Motor neuron (in vitro differentiated cells): ENCODE measurements at regions not wholly inside any gene's neighbourhood (a gene's known extent, or its start where the extent isn't known, plus 50 kb on each side); places are given as distances from the start of the nearest gene placed in this dataset.

Experiments used
- ATAC-seq, 8 experiments: fragments of 200-7000 bp; cut with Tn5 transposase; replicated peaks in 6 of 8; 2 replicates each; pipeline ENCODE4 v1.8.0; 2021; ENCODE audit warnings: mild to moderate bottlenecking in 8 of 8, moderate library complexity in 8 of 8
- H3K27ac ChIP-seq, 2 donors: fragments of 250-450 bp; sonication (Bioruptor Pico); 2 replicates each; pipeline ENCODE4 v1.9.0; 2021; ENCODE audit warnings: antibody characterized with exemption in 2 of 2, mild to moderate bottlenecking in 2 of 2, moderate library complexity in 1 of 2
- H3K4me1 ChIP-seq, 2 donors: fragments of 250-450 bp; sonication (Bioruptor Pico); replicated peaks in 1 of 2; 2 replicates each; pipeline ENCODE4 v1.6.1; 2021; ENCODE audit warnings: antibody characterized with exemption in 2 of 2, mild to moderate bottlenecking in 2 of 2, moderate library complexity in 1 of 2
- H3K4me3 ChIP-seq, 5 donors: fragments of 250-450 bp; sonication (Bioruptor Pico); 2 replicates each; pipeline ENCODE4 v1.9.0; 2021; ENCODE audit warnings: antibody characterized with exemption in 5 of 5, mild to moderate bottlenecking in 5 of 5, moderate library complexity in 4 of 5
- WGBS, 10 experiments: fragments of 450-650 bp; shearing (Covaris generic); methylation state at CpG; one replicate each; pipeline ENCODE4 v1.0.0; 2022; 5-methylcytosine and 5-hydroxymethylcytosine counted together
- in situ Hi-C, 9 experiments: fragments of 400-800 bp; cut with MboI; loops; one replicate each; pipeline ENCODE4 v1.15.0; 2021; ENCODE audit warnings: low sequenced_read_pairs in 9 of 9, low pct_unique_long_range_greater_than_20kb in 2 of 9; ENCODE audit not compliant: unreplicated experiment in 9 of 9

DNA sequence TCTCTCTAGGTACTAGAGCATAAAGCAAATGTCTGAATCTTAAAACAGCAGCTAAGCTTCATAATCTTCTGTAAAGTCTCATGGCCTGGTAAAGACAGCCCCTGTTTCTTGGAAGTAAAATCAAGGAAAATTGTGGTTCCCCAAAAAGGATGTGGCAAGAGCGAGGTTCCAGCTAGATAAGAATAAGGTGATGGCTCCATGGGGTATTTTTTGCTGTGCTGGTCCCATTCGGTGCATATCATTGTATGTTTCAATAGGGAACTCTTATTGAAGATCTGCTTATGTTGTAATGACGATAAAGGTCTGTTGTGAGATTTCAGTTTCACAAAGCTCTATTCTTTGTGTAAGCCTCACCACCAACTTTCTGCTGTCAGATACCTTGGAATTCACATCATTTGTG lies 316.9 kb upstream of the NOCT start:
- Histone ChIP-seq H3K4me3 (no peak overlapping the region), H3K27ac (no peak overlapping the region), H3K4me1 (peaks cover 8 to 27% of the 10 kb centered on the region in 2 donors)
- no peak for ATAC-seq
- in situ Hi-C loops = loop anchor here in 3 of 9 experiments (25.0 kb wide), 3 partner anchors 164 to 1586 kb away; no protein-coding TSS in a partner anchor
- 0 to 100% (median 86%) methylated on average over 1 to 3 of the region's 3 CpGs; no CpG with 5 or more reads in 2 of the 10 experiments for WGBS, 10 experiments

- no peak for ATAC-seq
- no peak overlapping the region for H3K4me3 ChIP-seq
- in situ Hi-C loops = loop anchor here in 3 of 9 experiments (25.0 kb wide), 3 partner anchors 164 to 1586 kb away; no protein-coding TSS in a partner anchor
- 64 to 100% (median 92%) methylated on average over 1 of the region's 1 CpG; no CpG with 5 or more reads in 5 of the 10 experiments for WGBS, 10 experiments
- H3K4me1 ChIP-seq = peaks cover 8 to 24% of the 10 kb centered on the region in 2 donors
- H3K27ac ChIP-seq = no peak overlapping the region
Observed at GRCh38 chr4:138697851-138698250, 317.7 kb upstream of the NOCT start.

DNA sequence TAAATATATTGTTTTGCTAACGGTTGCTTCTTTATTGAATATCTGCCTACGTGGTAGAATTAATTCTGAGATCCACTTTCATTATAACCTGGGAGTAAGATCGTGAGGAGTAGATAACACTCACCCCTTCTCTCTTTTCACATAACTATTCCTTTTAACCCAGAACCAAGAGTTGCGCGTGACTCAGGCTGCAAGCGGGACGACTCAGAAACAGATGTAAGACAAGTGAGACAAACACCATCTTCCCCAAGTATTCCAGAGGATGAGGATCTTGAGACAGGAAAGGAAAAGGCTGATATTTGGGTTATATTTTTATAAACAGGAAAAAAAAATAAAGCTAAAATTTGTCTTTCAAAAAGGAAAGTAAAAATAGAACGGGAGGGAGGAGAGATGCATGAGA lies 318.8 kb upstream of the NOCT start:
- peaks cover 0 to 13% of the 10 kb centered on the region in 2 donors for H3K4me1 ChIP-seq
- 33 to 100% (median 87%) methylated on average over 1 to 8 of the region's 8 CpGs for WGBS, 10 experiments
- in situ Hi-C loops = loop anchor here in 3 of 9 experiments (25.0 kb wide), 3 partner anchors 166 to 1584 kb away; no protein-coding TSS in a partner anchor
- no peak for ATAC-seq
- H3K27ac ChIP-seq = no peak overlapping the region
- no peak overlapping the region for H3K4me3 ChIP-seq

DNA sequence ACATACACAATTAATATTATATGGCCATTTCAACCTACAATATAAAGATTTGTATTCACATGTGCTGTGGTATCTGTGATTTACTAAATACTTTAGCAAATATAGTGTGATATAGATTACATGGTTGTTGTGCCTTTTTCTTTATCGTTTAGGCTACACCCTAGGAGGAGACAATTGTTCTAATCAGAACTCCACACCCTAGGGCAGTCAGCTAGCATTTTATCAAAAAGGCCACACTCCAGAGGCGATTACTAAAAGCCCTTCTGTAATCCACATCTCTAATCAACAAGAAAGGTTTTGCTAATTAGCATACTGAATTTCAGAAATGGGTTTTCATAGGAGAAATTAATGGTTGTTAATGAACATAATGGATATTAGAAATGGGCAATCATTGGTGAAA lies 319.5 kb upstream of the NOCT start:
- no peak for ATAC-seq
- Histone ChIP-seq H3K4me1 (peaks cover 0 to 11% of the 10 kb centered on the region in 2 donors), H3K4me3 (no peak overlapping the region), H3K27ac (no peak overlapping the region)
- WGBS, 10 experiments = 50 to 100% (median 92%) methylated on average over 1 to 2 of the region's 2 CpGs; no CpG with 5 or more reads in 3 of the 10 experiments
- in situ Hi-C loops = loop anchor here in 3 of 9 experiments (25.0 kb wide), 3 partner anchors 166 to 1584 kb away; no protein-coding TSS in a partner anchor

DNA sequence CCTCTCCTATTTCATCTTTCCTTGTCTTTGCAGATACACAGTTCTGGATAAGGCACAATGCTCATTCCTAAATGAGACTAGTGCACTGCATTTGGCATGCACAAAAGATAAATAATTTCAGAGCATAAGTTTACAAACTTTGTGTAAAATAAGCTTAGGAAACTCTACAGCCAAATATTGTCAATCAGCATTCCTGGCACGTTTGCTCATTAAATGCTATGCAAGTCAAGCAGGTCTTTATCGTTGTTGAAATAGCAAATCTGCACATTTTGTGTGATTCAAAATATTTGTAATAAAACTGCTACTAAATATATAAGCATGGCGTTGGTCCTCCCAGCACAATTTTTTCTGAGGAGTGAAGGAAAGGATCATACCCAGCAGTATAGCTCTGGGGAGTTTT lies 322.1 kb upstream of the NOCT start:
- Histone ChIP-seq H3K4me1 (peaks cover 0 to 20% of the 10 kb centered on the region in 2 donors), H3K4me3 (no peak overlapping the region), H3K27ac (no peak overlapping the region)
- in situ Hi-C loops = loop anchor here in 3 of 9 experiments (25.0 kb wide), 3 partner anchors 169 to 1581 kb away; no protein-coding TSS in a partner anchor
- WGBS, 10 experiments = 0 to 90% (median 70%) methylated on average over 2 to 3 of the region's 3 CpGs
- ATAC-seq = no peak

DNA sequence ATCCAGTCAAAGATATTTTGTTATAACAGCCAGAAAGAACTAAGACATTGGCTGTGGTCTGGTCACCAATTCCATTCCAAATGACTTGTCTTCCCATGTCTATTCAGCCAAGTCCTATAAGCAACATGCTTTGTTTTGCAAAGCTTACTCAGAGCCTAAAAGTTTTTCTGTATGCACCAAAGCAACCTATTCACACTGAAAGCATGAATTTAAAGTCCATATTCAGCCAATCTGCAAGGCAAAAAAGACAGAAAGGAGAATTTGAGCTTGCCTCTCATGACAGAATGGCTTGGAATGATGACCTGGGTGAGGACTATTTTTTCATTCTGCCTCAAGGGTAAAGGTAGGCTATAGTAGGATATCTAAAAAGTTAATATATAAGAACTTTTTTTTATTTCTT lies 323.2 kb upstream of the NOCT start:
- peak in 2 of 8 experiments; percentile 67 to 71 for ATAC-seq
- in situ Hi-C loops = loop anchor here in 3 of 9 experiments (25.0 kb wide), 3 partner anchors 170 to 1580 kb away; no protein-coding TSS in a partner anchor
- no peak overlapping the region for H3K27ac ChIP-seq
- H3K4me3 ChIP-seq = no peak overlapping the region
- peaks cover 0 to 27% of the 10 kb centered on the region in 2 donors for H3K4me1 ChIP-seq

DNA sequence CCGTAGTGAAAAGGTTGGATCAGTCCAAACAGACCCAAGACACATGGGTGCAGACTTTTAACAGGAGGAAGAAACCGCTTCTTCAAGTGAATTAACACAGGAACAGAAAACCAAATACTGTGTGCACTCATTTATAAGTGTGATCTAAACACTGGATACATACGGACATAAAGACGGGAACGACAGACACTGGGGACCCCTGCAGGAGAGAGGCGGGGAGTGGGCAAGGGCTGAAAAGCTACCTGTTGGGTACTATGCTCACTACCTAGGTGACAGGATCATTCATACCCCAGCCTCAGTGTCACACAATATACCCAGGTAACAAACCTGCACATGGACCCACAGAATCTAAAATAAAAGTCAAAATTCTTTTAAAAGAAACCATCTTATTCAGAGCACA lies 326.0 kb upstream of the NOCT start:
- peaks cover 12 to 33% of the 10 kb centered on the region in 2 donors for H3K4me1 ChIP-seq
- no peak overlapping the region for H3K4me3 ChIP-seq
- 78 to 100% (median 89%) methylated on average over 1 to 6 of the region's 6 CpGs; no CpG with 5 or more reads in 1 of the 10 experiments for WGBS, 10 experiments
- ATAC-seq = no peak
- no peak overlapping the region for H3K27ac ChIP-seq
- in situ Hi-C loops = loop anchor here in 3 of 9 experiments (25.0 kb wide), 3 partner anchors 173 to 1577 kb away; no protein-coding TSS in a partner anchor

- Histone ChIP-seq H3K27ac (no peak overlapping the region), H3K4me1 (peaks cover 12 to 33% of the 10 kb centered on the region in 2 donors), H3K4me3 (no peak overlapping the region)
- ATAC-seq = peak in 6 of 8 experiments; percentile 25 to 67 (median 47)
- WGBS, 10 experiments = 10 to 100% (median 79%) methylated on average over 1 to 9 of the region's 9 CpGs
- in situ Hi-C loops = loop anchor here in 3 of 9 experiments (25.0 kb wide), 3 partner anchors 173 to 1577 kb away; no protein-coding TSS in a partner anchor
Observed at GRCh38 chr4:138689187-138689586, 326.4 kb upstream of the NOCT start.

- in situ Hi-C loops = loop anchor here in 3 of 9 experiments (25.0 kb wide), 3 partner anchors 174 to 1576 kb away; no protein-coding TSS in a partner anchor
- peaks cover 12 to 33% of the 10 kb centered on the region in 2 donors for H3K4me1 ChIP-seq
- H3K27ac ChIP-seq = no peak overlapping the region
- ATAC-seq = peak in 5 of 8 experiments; percentile 40 to 86 (median 49)
- H3K4me3 ChIP-seq = no peak overlapping the region
- 0 to 98% (median 87%) methylated on average over 2 to 12 of the region's 12 CpGs; no CpG with 5 or more reads in 1 of the 10 experiments for WGBS, 10 experiments
Observed at GRCh38 chr4:138688408-138689085, 327.0 kb upstream of the NOCT start.

- WGBS, 10 experiments = 26 to 90% (median 66%) methylated on average over 2 to 11 of the region's 11 CpGs; no CpG with 5 or more reads in 1 of the 10 experiments
- Histone ChIP-seq H3K27ac (no peak overlapping the region), H3K4me1 (peaks cover 12 to 35% of the 10 kb centered on the region in 2 donors), H3K4me3 (no peak overlapping the region)
- peak in 4 of 8 experiments; percentile 32 to 64 (median 54) for ATAC-seq
- in situ Hi-C loops = loop anchor here in 3 of 9 experiments (25.0 kb wide), 3 partner anchors 176 to 1574 kb away; no protein-coding TSS in a partner anchor
Observed at GRCh38 chr4:138686106-138686835, 329.3 kb upstream of the NOCT start.

GRCh38 chr4:138685316-138685715 lies 330.3 kb upstream of the NOCT start:
- WGBS, 10 experiments = 33 to 92% (median 72%) methylated on average over 2 to 7 of the region's 7 CpGs
- Histone ChIP-seq H3K4me3 (no peak overlapping the region), H3K4me1 (peaks cover 15 to 37% of the 10 kb centered on the region in 2 donors), H3K27ac (no peak overlapping the region)
- peak in 1 of 8 experiments; percentile 24 for ATAC-seq
- in situ Hi-C loops = loop anchor here in 3 of 9 experiments (25.0 kb wide), 3 partner anchors 177 to 1573 kb away; no protein-coding TSS in a partner anchor

GRCh38 chr4:138680989-138681604 lies 334.5 kb upstream of the NOCT start:
- Histone ChIP-seq H3K27ac (no peak overlapping the region), H3K4me1 (peaks cover 8 to 14% of the 10 kb centered on the region in 2 donors), H3K4me3 (no peak overlapping the region)
- WGBS, 10 experiments = 0 to 80% (median 13%) methylated on average over 1 to 7 of the region's 7 CpGs
- in situ Hi-C loops = loop anchor here in 3 of 9 experiments (25.0 kb wide), 3 partner anchors 181 to 1569 kb away; no protein-coding TSS in a partner anchor
- ATAC-seq = peak; percentile 73 to 92 (median 82)
